SK-N-SH (cell line): ENCODE measurements at regions not wholly inside any gene's neighbourhood (a gene's known extent, or its start where the extent isn't known, plus 50 kb on each side); places are given as distances from the start of the nearest gene placed in this dataset.

Experiments used
- EP300 ChIP-seq, 2 experiments: IDR thresholded peaks; 2 replicates each; pipeline versions ENCODE4 v1.4.0 to v1.6.1; 2012; ENCODE audit warnings: borderline replicate concordance in 1 of 2, low read depth in 1 of 2, low read length in 1 of 2
- FOXJ3 ChIP-seq: sonication (generic); formaldehyde crosslinking; IDR thresholded peaks from 2 replicates; pipeline ENCODE4 v1.5.1; 2020; ENCODE audit warnings: mild to moderate bottlenecking, missing genetic modification reagents
- FOXM1 ChIP-seq: IDR thresholded peaks from 2 replicates; pipeline ENCODE4 v1.4.0; 2012; ENCODE audit warnings: low read depth, mild to moderate bottlenecking
- NRF1 ChIP-seq: IDR thresholded peaks from 2 replicates; pipeline ENCODE4 v1.6.1; 2012; ENCODE audit warnings: low read depth, mild to moderate bottlenecking, low read length
- POLR2AphosphoS5 ChIP-seq: IDR thresholded peaks from 2 replicates; pipeline ENCODE4 v1.6.1; 2012; ENCODE audit warnings: low read depth, low read length
- RAD21 ChIP-seq: IDR thresholded peaks from 2 replicates; pipeline ENCODE4 v1.6.1; 2012; ENCODE audit warnings: mild to moderate bottlenecking, low read length
- SMC3 ChIP-seq: IDR thresholded peaks from 2 replicates; pipeline ENCODE4 v1.6.1; 2012; ENCODE audit warnings: low read depth, low read length, improper control_type of control experiment
- TCF12 ChIP-seq: IDR thresholded peaks from 2 replicates; pipeline ENCODE4 v1.4.0; 2012
- YY1 ChIP-seq: IDR thresholded peaks from 2 replicates; pipeline ENCODE4 v1.4.0; 2012; ENCODE audit warnings: low read depth, mild to moderate bottlenecking
- TF ChIP-seq, protein P1 (sequence below): fragments of 200-600 bp; sonication (generic); IDR thresholded peaks from 2 replicates; pipeline ENCODE4 v1.6.1; 2017; ENCODE audit warnings: antibody characterized with exemption, mild to moderate bottlenecking, moderate library complexity

- TF ChIP-seq, protein P1, sequence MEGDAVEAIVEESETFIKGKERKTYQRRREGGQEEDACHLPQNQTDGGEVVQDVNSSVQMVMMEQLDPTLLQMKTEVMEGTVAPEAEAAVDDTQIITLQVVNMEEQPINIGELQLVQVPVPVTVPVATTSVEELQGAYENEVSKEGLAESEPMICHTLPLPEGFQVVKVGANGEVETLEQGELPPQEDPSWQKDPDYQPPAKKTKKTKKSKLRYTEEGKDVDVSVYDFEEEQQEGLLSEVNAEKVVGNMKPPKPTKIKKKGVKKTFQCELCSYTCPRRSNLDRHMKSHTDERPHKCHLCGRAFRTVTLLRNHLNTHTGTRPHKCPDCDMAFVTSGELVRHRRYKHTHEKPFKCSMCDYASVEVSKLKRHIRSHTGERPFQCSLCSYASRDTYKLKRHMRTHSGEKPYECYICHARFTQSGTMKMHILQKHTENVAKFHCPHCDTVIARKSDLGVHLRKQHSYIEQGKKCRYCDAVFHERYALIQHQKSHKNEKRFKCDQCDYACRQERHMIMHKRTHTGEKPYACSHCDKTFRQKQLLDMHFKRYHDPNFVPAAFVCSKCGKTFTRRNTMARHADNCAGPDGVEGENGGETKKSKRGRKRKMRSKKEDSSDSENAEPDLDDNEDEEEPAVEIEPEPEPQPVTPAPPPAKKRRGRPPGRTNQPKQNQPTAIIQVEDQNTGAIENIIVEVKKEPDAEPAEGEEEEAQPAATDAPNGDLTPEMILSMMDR = no peak
- no peak for TF ChIP-seq POLR2AphosphoS5
- TF ChIP-seq NRF1 = no peak
- TF ChIP-seq FOXM1 = no peak
- TF ChIP-seq RAD21 = no peak
- TF ChIP-seq TCF12 = no peak
- TF ChIP-seq SMC3 = no peak
- no peak for TF ChIP-seq FOXJ3
- TF ChIP-seq YY1 = no peak
- no peak for TF ChIP-seq EP300 (IDR thresholded peaks at IDR 0.05; ENCODE audit: borderline replicate concordance in 1 of 2, low read depth in 1 of 2, low read length in 1 of 2)
Observed at GRCh38 chr10:21039721-21040120, 142.6 kb upstream of the NEBL start.
